Neuronal stem cell (in vitro differentiated cells): ENCODE measurements at regions not wholly inside any gene's neighbourhood (a gene's known extent, or its start where the extent isn't known, plus 50 kb on each side); places are given as distances from the start of the nearest gene placed in this dataset.

Source experiments
- DNase-seq: peaks from one replicate; pipeline ENCODE4 v3.0.0-alpha.2; 2013; ENCODE audit warnings: low spot score
- H2AFZ ChIP-seq: one replicate; pipeline ENCODE4 v1.6.1; 2013; ENCODE audit warnings: mild to moderate bottlenecking, low read length, inconsistent platforms
- H2AK5ac ChIP-seq: 2 replicates; pipeline ENCODE4 v1.6.1; 2013; ENCODE audit warnings: low read depth, mild to moderate bottlenecking, inconsistent platforms, low read length, moderate library complexity, mixed read lengths
- H2BK120ac ChIP-seq: 2 replicates; pipeline ENCODE4 v1.6.1; 2013; ENCODE audit warnings: low read depth, mild to moderate bottlenecking, inconsistent platforms, low read length, moderate library complexity, mixed read lengths
- H2BK12ac ChIP-seq: one replicate; pipeline ENCODE4 v1.6.1; 2013; ENCODE audit warnings: low read length, inconsistent platforms
- H2BK15ac ChIP-seq: 2 replicates; pipeline ENCODE4 v1.6.1; 2013; ENCODE audit warnings: mild to moderate bottlenecking, low read length, inconsistent platforms, mixed read lengths
- H2BK5ac ChIP-seq: one replicate; pipeline ENCODE4 v1.6.1; 2013; ENCODE audit warnings: inconsistent platforms, mild to moderate bottlenecking, low read length, moderate library complexity
- H3K14ac ChIP-seq: one replicate; pipeline ENCODE4 v1.6.1; 2013; ENCODE audit warnings: low read length, inconsistent platforms
- H3K18ac ChIP-seq: 2 replicates; pipeline ENCODE4 v1.6.1; 2013; ENCODE audit warnings: low read length, inconsistent platforms
- H3K23ac ChIP-seq: 2 replicates; pipeline ENCODE4 v1.6.1; 2013; ENCODE audit warnings: low read depth, mild to moderate bottlenecking, mixed read lengths, low read length, inconsistent platforms; ENCODE audit not compliant: poor library complexity
- H3K27ac ChIP-seq: replicated peaks from 3 replicates; pipeline ENCODE4 v1.5.1; 2013; ENCODE audit warnings: low read length, inconsistent platforms
- H3K27me3 ChIP-seq, 3 experiments: 2 replicates each; pipeline ENCODE4 v1.6.1; 2013; ENCODE audit warnings: low read length in 3 of 3, mild to moderate bottlenecking in 2 of 3, inconsistent platforms in 1 of 3, low read depth in 1 of 3, mixed read lengths in 1 of 3, moderate library complexity in 1 of 3; ENCODE audit not compliant: control insufficient read depth in 3 of 3, insufficient read depth in 3 of 3
- H3K36me3 ChIP-seq, 2 donors: replicated peaks in 1 of 2; 2 replicates each; pipeline ENCODE4 v1.6.1; 2013; ENCODE audit warnings: low read length in 2 of 2; ENCODE audit not compliant: control insufficient read depth in 2 of 2, insufficient read depth in 2 of 2
- H3K4ac ChIP-seq: 2 replicates; pipeline ENCODE4 v1.6.1; 2013; ENCODE audit warnings: inconsistent platforms, mild to moderate bottlenecking, low read length, moderate library complexity
- H3K4me1 ChIP-seq, 2 donors: 1 replicate in 1 of 2; 2 replicates in 1 of 2; pipeline ENCODE4 v1.6.1; 2013; ENCODE audit warnings: low read length in 2 of 2, low read depth in 1 of 2; ENCODE audit not compliant: control insufficient read depth in 2 of 2, insufficient read depth in 1 of 2
- H3K4me2 ChIP-seq: one replicate; pipeline ENCODE4 v1.6.1; 2013; ENCODE audit warnings: mild to moderate bottlenecking, low read length, inconsistent platforms; ENCODE audit not compliant: insufficient read depth, poor library complexity, severe bottlenecking
- H3K4me3 ChIP-seq, 2 donors: 2 replicates each; pipeline ENCODE4 v1.5.1; 2013; ENCODE audit warnings: low read length in 2 of 2, mild to moderate bottlenecking in 2 of 2, inconsistent platforms in 1 of 2, moderate library complexity in 1 of 2
- H3K79me1 ChIP-seq: one replicate; pipeline ENCODE4 v1.6.1; 2013; ENCODE audit warnings: low read depth, mild to moderate bottlenecking, inconsistent platforms, low read length, moderate library complexity
- H3K9ac ChIP-seq: one replicate; pipeline ENCODE4 v1.6.1; 2013; ENCODE audit warnings: mild to moderate bottlenecking, low read depth, low read length, inconsistent platforms; ENCODE audit not compliant: poor library complexity
- H3K9me3 ChIP-seq, 2 donors: replicated peaks in 1 of 2; 2 replicates each; pipeline versions ENCODE3 to v1.6.1; 2013; ENCODE audit warnings: low read length in 2 of 2, mild to moderate bottlenecking in 2 of 2, inconsistent platforms in 1 of 2, low read depth in 1 of 2, mixed read lengths in 1 of 2, moderate library complexity in 1 of 2; ENCODE audit not compliant: control insufficient read depth in 2 of 2, insufficient read depth in 1 of 2
- H4K8ac ChIP-seq: one replicate; pipeline ENCODE4 v1.6.1; 2013; ENCODE audit warnings: low read depth, mild to moderate bottlenecking, inconsistent platforms, low read length, moderate library complexity
- H4K91ac ChIP-seq: one replicate; pipeline ENCODE4 v1.6.1; 2013; ENCODE audit warnings: low read length, low read depth, mild to moderate bottlenecking, inconsistent platforms; ENCODE audit not compliant: poor library complexity
- WGBS, 2 donors: extraction: QIAGEN DNeasy Blood & Tissue Kit; methylation state at CpG; one replicate each; pipeline ENCODE4 v1.1.7; 2013; ENCODE audit warnings: missing lambda C conversion rate in 2 of 2, mixed read lengths in 1 of 2; ENCODE audit not compliant: insufficient read length in 2 of 2, insufficient replicate concordance in 1 of 2; ENCODE audit errors: extremely low coverage in 2 of 2; 5-methylcytosine and 5-hydroxymethylcytosine counted together

- no peak overlapping the region for H3K9ac ChIP-seq
- no peak overlapping the region for H2BK15ac ChIP-seq
- H2AK5ac ChIP-seq, result no peak overlapping the region
- no peak overlapping the region for H2BK120ac ChIP-seq
- no peak overlapping the region for H3K4ac ChIP-seq
- no peak overlapping the region for H3K27ac ChIP-seq
- H3K4me2 ChIP-seq, result no peak overlapping the region
- no CpG with 5 or more reads among the region's 3 CpGs for WGBS, 2 donors
- H3K23ac ChIP-seq, result no peak overlapping the region
- H2BK5ac ChIP-seq, result no peak overlapping the region
- H3K79me1 ChIP-seq, result no peaks in the 10 kb centered on the region
- H3K4me1 ChIP-seq, result peaks cover 0 to under 1% of the 10 kb centered on the region in 2 donors
- no peaks in the 10 kb centered on the region for H3K27me3 ChIP-seq
- no peak overlapping the region for H4K91ac ChIP-seq
- H3K4me3 ChIP-seq, result no peak overlapping the region
- no peak overlapping the region for H2AFZ ChIP-seq
- no peak overlapping the region for H4K8ac ChIP-seq
- H3K14ac ChIP-seq, result no peak overlapping the region
- H2BK12ac ChIP-seq, result no peak overlapping the region
- no peak for DNase-seq
- H3K18ac ChIP-seq, result no peak overlapping the region
- no peaks in the 10 kb centered on the region for H3K36me3 ChIP-seq
- no peaks in the 10 kb centered on the region for H3K9me3 ChIP-seq
Measured at GRCh38 chr2:14831458-14831857, 198.9 kb downstream of the LRATD1 start.

- Histone ChIP-seq H2AFZ (no peak overlapping the region), H3K18ac (no peak overlapping the region), H3K27ac (no peak overlapping the region), H3K36me3 (no peaks in the 10 kb centered on the region), H3K23ac (no peak overlapping the region), H3K4me1 (no peaks in the 10 kb centered on the region), H2BK120ac (no peak overlapping the region), H4K8ac (no peak overlapping the region), H3K4me3 (no peak overlapping the region), H3K4ac (no peak overlapping the region), H3K9ac (no peak overlapping the region), H3K9me3 (no peaks in the 10 kb centered on the region), H4K91ac (no peak overlapping the region), H3K14ac (no peak overlapping the region), H3K79me1 (no peaks in the 10 kb centered on the region), H2BK5ac (no peak overlapping the region), H3K27me3 (no peaks in the 10 kb centered on the region), H2BK12ac (no peak overlapping the region), H2BK15ac (no peak overlapping the region), H3K4me2 (no peak overlapping the region), H2AK5ac (no peak overlapping the region)
- DNase-seq, result no peak
- no CpG with 5 or more reads among the region's 5 CpGs for WGBS, 2 donors
Measured at GRCh38 chr2:14843507-14844204, 211.1 kb downstream of the LRATD1 start.

- no peak overlapping the region for H3K27ac ChIP-seq
Measured at GRCh38 chr2:14855751-14856150, 223.2 kb downstream of the LRATD1 start.

GRCh38 chr2:14861181-14861580 lies 228.7 kb downstream of the LRATD1 start:
- Histone ChIP-seq H2BK5ac (no peak overlapping the region), H3K23ac (no peak overlapping the region), H2BK15ac (no peak overlapping the region), H3K27ac (no peak overlapping the region), H3K79me1 (no peaks in the 10 kb centered on the region), H3K4me1 (no peaks in the 10 kb centered on the region), H3K36me3 (no peaks in the 10 kb centered on the region), H3K14ac (no peak overlapping the region), H2BK120ac (no peak overlapping the region), H2BK12ac (no peak overlapping the region), H3K27me3 (no peaks in the 10 kb centered on the region), H3K18ac (no peak overlapping the region), H3K9ac (no peak overlapping the region), H4K8ac (no peak overlapping the region), H3K9me3 (no peaks in the 10 kb centered on the region), H3K4me2 (no peak overlapping the region), H3K4me3 (no peak overlapping the region), H2AFZ (no peak overlapping the region), H3K4ac (no peak overlapping the region), H4K91ac (no peak overlapping the region), H2AK5ac (no peak overlapping the region)
- no CpG with 5 or more reads among the region's 3 CpGs for WGBS, 2 donors
- no peak for DNase-seq

More at GRCh38 chr2:14855751-14856150, 223.2 kb downstream of the LRATD1 start:
- Histone ChIP-seq H3K4me1 (no peaks in the 10 kb centered on the region), H3K14ac (no peak overlapping the region), H2AK5ac (no peak overlapping the region), H3K4me2 (no peak overlapping the region), H3K27me3 (no peaks in the 10 kb centered on the region), H2AFZ (no peak overlapping the region), H3K9me3 (peaks cover 0 to 2% of the 10 kb centered on the region in 2 donors), H3K79me1 (no peaks in the 10 kb centered on the region), H3K18ac (no peak overlapping the region), H2BK12ac (no peak overlapping the region), H3K9ac (no peak overlapping the region), H2BK15ac (no peak overlapping the region), H2BK120ac (no peak overlapping the region), H2BK5ac (no peak overlapping the region), H3K36me3 (no peaks in the 10 kb centered on the region), H3K4me3 (no peak overlapping the region), H3K23ac (no peak overlapping the region), H4K8ac (no peak overlapping the region), H4K91ac (no peak overlapping the region), H3K4ac (no peak overlapping the region)
- no peak for DNase-seq
- no CpG with 5 or more reads among the region's 2 CpGs for WGBS, 2 donors
